ENCODE measurements at regions not wholly inside any gene's neighbourhood (a gene's known extent, or its start where the extent isn't known, plus 50 kb on each side); places are given as distances from the start of the nearest gene placed in this dataset.

DNA sequence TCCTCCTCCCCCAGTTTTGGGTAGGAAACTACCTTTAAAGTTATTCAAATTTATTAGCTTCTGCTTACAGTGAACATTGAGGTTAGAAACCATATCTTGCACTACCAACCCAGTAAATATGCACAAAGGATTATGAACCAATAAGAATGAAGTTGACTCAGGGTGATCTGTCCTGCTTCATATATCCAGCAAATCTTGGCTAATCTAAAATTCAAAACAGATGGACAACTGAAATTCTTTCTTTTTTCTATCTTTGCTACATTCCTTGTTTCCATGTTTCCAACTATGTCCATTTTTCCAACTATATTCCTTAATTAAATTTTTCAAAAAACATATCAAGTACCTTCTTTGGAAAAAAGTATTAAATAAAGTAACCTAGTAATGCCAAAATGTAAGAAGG lies 149.3 kb downstream of the FAM124B start:
- TF ChIP-seq MYC (IDR thresholded peaks at IDR 0.05; ENCODE audit: low read depth, low read length) (no peak), JUN (IDR thresholded peaks at IDR 0.05; ENCODE audit: borderline replicate concordance, insufficient read depth, insufficient read length, low read depth) (no peak), FOS (IDR thresholded peaks at IDR 0.05; ENCODE audit: borderline replicate concordance, insufficient read depth, low read length) (no peak), POLR2AphosphoS5 (IDR thresholded peaks at IDR 0.05; ENCODE audit: insufficient read depth, low read depth, low read length) (no peak), GATA2 (IDR thresholded peaks at IDR 0.05; ENCODE audit: insufficient read depth, insufficient read length, low read depth, low read length) (no peak), POLR2A (IDR thresholded peaks at IDR 0.05; ENCODE audit: low read depth, low read length) (no peak), EZH2 (IDR thresholded peaks at IDR 0.05; ENCODE audit: borderline replicate concordance, low read depth, low read length, severe bottlenecking) (no peak)
- TF ChIP-seq, protein P1, sequence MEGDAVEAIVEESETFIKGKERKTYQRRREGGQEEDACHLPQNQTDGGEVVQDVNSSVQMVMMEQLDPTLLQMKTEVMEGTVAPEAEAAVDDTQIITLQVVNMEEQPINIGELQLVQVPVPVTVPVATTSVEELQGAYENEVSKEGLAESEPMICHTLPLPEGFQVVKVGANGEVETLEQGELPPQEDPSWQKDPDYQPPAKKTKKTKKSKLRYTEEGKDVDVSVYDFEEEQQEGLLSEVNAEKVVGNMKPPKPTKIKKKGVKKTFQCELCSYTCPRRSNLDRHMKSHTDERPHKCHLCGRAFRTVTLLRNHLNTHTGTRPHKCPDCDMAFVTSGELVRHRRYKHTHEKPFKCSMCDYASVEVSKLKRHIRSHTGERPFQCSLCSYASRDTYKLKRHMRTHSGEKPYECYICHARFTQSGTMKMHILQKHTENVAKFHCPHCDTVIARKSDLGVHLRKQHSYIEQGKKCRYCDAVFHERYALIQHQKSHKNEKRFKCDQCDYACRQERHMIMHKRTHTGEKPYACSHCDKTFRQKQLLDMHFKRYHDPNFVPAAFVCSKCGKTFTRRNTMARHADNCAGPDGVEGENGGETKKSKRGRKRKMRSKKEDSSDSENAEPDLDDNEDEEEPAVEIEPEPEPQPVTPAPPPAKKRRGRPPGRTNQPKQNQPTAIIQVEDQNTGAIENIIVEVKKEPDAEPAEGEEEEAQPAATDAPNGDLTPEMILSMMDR (IDR thresholded peaks at IDR 0.05; ENCODE audit: extremely low read depth in 1 of 2, insufficient read depth in 1 of 2, low read depth in 1 of 2, low read length in 2 of 2): no peak
- TF ChIP-seq, protein P2, sequence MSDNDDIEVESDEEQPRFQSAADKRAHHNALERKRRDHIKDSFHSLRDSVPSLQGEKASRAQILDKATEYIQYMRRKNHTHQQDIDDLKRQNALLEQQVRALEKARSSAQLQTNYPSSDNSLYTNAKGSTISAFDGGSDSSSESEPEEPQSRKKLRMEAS (IDR thresholded peaks at IDR 0.05; ENCODE audit: insufficient read depth, insufficient read length): no peak

More for the DNA sequence above, 149.3 kb downstream of the FAM124B start:
- DNase-seq (ENCODE audit: low read depth, low spot score): no peak
- no peak for FAIRE-seq
- Histone ChIP-seq H3K79me2 (ENCODE audit: control insufficient read depth, insufficient read depth, low read length) (no peaks in the 10 kb centered on the region), H3K27me3 (ENCODE audit: control insufficient read depth in 2 of 2, insufficient read depth in 2 of 2, low read length in 2 of 2) (no peaks in the 10 kb centered on the region), H3K4me2 (ENCODE audit: insufficient read depth, low read length) (no peak overlapping the region), H3K36me3 (ENCODE audit: control insufficient read depth in 2 of 2, extremely low read depth in 1 of 2, insufficient read depth in 2 of 2, low read length in 2 of 2) (no peaks in the 10 kb centered on the region), H2AFZ (ENCODE audit: low read depth, low read length) (no peak overlapping the region), H3K9me3 (replicated peaks; ENCODE audit: control insufficient read depth, insufficient read depth, low read length) (no peaks in the 10 kb centered on the region), H4K20me1 (replicated peaks; ENCODE audit: control insufficient read depth, extremely low read depth, insufficient read depth, low read length) (no peaks in the 10 kb centered on the region), H3K9ac (replicated peaks; ENCODE audit: extremely low read depth, insufficient read depth, low read length) (no peak overlapping the region), H3K4me1 (ENCODE audit: control insufficient read depth, extremely low read depth, insufficient read depth, low read length) (no peaks in the 10 kb centered on the region), H3K27ac (ENCODE audit: insufficient read depth, low read depth, low read length) (no peak overlapping the region), H3K4me3 (replicated peaks in 1 of 3; ENCODE audit: insufficient read depth in 1 of 3, low read depth in 1 of 3, low read length in 3 of 3) (no peak overlapping the region), H3K9me1 (replicated peaks; ENCODE audit: control insufficient read depth, extremely low read depth, insufficient read depth, low read length) (no peaks in the 10 kb centered on the region)
- POLR2A ChIA-PET: no interaction called here
- intact Hi-C loops (cut with micrococcal nuclease): no loop called here
- BruUV-seq (replicated peaks): no TSS peak
- CTCF ChIA-PET: no interaction called here
- dilution Hi-C loops (cut with MboI; ENCODE audit: extremely low pct_ligation_motif_present, low sequenced_read_pairs): no loop called here

Measured in endothelial cell of umbilical vein (primary cell).